Glomerular endothelial cell (primary cell): ENCODE measurements at regions not wholly inside any gene's neighbourhood (a gene's known extent, or its start where the extent isn't known, plus 50 kb on each side); places are given as distances from the start of the nearest gene placed in this dataset.
A peak's percentile ranks its signal among the peaks of the same experiment; 100 is the strongest.

ENCODE experiments used
- DNase-seq: peaks from one replicate; pipeline ENCODE4 v3.0.0-alpha.2; 2011; ENCODE audit warnings: low read depth, low spot score; ENCODE audit errors: extremely low read depth

- DNase-seq = no peak
Observed at GRCh38 chr15:97200161-97200560, 760.3 kb upstream of the ARRDC4 start.

DNA sequence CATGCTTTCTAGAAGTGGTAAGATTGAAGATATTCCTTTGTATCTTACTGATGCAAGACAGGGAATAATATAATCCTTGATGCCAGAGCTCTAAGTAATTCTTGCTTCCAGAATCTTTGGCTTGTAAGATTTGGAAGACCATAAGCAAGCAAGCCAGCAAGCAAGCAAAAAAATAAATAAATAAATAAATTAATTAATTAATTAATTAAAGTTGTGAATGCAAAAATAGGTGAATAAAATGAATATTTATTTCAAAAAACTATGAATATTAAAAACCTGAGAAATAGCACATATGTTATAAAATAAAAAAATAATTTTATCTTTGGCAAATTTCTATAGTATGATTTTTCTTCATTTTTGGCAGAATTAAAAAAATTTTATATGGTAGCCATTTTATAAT lies 750.2 kb upstream of the ARRDC4 start:
- DNase-seq = no peak

GRCh38 chr15:97215629-97216028 lies 744.9 kb upstream of the ARRDC4 start:
- DNase-seq = no peak

- no peak for DNase-seq
Observed at GRCh38 chr15:97224191-97224641, 736.3 kb upstream of the ARRDC4 start.

DNA sequence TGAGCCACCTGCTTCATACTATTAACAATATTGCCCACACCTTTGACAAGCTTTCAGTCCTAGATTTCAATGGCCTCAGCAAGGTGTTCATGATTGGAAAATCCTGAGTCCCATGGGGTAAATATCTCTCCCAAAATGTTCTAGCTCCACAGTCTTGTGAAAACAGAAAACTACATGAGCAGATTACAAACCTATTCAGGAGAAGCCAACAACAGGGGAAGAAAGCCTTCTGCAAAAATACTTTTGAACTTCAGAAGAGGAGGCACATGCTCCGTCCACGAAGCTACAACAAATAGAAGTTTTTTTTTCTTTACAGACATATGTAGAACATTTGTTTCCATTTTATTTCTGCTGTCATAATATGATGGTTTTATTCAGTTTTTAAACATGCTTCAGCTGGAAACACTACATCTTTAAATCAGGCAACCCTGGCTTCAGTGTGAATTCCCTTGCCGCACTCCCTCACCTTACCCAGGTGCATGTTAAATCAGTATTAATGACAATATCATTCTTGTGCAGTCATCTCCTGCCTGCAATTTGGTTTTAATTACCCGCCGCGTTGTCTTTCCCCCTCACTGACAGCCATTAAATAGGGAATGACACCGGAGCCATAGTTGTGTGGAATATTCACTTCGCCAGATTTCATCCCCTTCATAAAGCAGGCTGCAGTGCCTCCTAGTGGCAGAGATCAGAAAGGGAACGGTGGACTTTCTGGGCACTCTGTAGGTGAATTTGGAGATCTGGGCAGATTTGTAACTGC lies 725.5 kb upstream of the ARRDC4 start:
- peak; percentile 10 for DNase-seq

GRCh38 chr15:97235611-97235985 lies 724.9 kb upstream of the ARRDC4 start:
- DNase-seq = no peak

DNA sequence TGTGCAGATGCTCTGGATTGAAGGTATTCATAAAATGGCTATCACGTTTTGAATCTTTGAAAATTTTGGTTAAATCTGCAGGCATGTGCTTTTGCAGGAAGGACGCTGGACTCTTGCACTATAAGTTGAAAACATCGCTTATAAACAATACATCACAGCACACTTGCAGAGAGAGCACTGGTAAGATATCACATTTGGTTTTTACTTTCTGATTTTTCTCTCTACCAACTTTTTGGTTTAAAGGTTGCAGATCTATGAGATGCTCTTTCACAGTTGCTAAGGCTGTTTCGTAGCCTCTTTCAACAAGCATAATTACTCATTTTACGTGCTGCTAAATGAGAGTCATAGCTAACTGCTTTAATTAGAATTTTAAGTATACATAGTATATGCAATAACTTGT lies 724.4 kb upstream of the ARRDC4 start:
- DNase-seq = no peak

GRCh38 chr15:97237160-97237559 lies 723.3 kb upstream of the ARRDC4 start:
- no peak for DNase-seq

DNA sequence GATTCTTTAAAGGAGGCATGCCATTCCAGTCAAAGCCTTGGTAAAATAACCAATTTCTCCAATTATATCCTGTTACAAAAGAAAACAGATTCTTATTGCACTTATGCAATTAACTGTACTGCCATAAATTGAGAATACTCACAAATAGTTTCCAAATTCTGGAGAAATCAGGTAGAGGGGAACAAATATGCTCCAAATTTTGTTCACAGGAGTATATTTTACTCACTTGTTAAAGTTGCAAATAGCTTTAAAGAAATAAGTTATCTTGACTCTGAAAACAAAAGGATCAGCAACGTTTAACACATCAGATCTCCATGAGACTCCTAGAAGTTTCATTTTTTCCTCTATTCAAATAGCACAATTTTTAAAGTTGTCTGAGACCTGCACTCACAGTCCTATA lies 712.1 kb upstream of the ARRDC4 start:
- DNase-seq = no peak

- no peak for DNase-seq
Observed at GRCh38 chr15:97259943-97260342, 700.6 kb upstream of the ARRDC4 start.

- DNase-seq = no peak
Observed at GRCh38 chr15:97301166-97301565, 659.3 kb upstream of the ARRDC4 start.

DNA sequence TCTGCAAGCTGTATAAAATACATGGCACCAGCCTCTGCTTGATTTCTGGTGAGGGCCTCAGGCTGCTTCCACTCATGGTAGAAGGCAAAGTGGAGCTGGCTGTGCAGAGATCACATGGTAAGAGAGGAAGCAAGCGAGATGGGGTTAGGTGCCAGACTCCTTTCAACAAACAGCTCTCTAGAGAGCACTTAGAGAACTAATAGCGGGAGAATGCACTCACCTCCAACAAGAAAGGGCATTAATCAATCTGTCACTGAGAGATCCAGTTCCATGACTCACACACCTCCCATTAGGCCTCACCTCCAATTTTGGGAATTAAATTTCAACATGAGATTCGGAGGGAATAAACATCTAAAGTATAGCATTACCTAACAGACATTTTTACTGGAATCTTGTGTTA lies 644.1 kb upstream of the ARRDC4 start:
- no peak for DNase-seq

DNA sequence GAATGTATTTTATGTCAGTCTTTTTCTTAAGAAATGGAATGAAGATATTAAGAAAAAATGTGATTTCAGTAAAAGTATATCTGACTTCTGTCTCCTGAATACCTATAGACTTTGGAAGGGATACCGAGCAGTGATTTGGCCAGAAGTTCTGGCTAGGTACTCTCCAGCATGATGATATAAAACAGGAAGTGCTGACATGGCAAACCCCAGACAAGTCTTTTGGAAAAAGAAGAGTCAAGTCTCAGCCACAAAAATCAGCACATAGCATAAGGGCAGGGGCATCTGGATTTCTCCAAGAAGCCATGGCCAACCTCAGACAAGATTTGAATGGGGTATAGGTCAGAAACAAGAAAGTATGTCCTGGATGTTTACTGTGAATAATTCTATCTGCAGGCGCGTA lies 643.3 kb upstream of the ARRDC4 start:
- no peak for DNase-seq

DNA sequence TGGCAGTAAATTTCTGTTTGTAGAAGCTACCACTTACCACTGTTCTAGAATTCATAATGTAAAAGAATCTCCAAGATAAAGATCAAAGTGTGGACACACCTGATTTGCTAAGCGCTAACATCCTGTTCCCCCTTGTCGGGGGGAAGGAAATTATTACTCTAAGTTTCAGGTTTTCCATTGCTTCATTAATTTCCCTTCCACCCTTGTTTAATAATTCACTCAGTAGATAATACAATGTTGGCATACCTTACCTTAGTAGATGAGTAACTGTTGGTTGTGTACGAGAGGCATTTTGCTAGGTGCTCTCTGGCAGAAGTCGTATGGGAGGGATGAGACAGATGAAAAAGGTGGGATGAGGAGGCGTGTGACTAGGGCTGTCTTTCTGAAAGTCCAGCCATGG lies 641.2 kb upstream of the ARRDC4 start:
- no peak for DNase-seq

DNA sequence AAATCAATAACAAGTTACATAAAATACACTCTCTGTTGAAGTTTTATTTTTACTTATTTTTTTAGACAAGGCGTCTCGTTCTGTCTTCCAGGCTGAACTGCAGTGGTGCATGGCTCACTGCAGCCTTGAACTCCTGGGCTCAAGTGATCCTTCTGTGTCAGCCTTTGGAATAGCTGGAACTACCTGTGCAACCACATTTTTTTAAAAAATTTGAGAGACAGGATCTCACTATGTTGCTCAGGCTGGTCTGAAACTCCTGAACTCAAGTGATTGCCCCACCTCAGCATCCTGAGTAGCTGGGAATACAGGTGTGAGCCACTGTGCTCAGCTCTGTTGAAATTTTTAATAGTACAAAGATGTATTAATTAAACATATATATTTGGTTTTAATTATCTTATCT lies 614.3 kb upstream of the ARRDC4 start:
- DNase-seq = no peak

DNA sequence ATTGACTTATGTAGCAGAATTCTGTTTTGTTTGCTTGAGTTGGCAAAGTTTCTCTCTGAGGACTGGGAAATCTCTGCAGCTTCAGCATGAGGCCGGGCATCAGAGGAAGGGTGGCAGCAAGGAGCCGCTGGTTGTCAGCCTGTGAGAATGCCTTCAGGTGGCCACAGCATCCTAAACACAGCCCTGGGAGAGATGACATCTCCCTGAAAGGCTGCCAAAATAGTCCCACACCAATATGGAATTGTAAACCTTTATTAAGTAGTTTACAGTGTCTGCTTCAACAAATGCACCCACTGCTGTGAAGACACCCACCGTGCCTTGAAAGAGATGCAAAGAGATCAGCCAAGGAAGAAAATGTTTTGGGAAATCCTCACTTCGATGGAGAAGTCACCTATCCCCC lies 609.7 kb upstream of the ARRDC4 start:
- DNase-seq = no peak

GRCh38 chr15:97383516-97383915 lies 577.0 kb upstream of the ARRDC4 start:
- no peak for DNase-seq

- DNase-seq = no peak
Observed at GRCh38 chr15:97386940-97387339, 573.6 kb upstream of the ARRDC4 start.

GRCh38 chr15:97401195-97401594 lies 559.3 kb upstream of the ARRDC4 start:
- DNase-seq = no peak

GRCh38 chr15:97401970-97402369 lies 558.5 kb upstream of the ARRDC4 start:
- DNase-seq = no peak

DNA sequence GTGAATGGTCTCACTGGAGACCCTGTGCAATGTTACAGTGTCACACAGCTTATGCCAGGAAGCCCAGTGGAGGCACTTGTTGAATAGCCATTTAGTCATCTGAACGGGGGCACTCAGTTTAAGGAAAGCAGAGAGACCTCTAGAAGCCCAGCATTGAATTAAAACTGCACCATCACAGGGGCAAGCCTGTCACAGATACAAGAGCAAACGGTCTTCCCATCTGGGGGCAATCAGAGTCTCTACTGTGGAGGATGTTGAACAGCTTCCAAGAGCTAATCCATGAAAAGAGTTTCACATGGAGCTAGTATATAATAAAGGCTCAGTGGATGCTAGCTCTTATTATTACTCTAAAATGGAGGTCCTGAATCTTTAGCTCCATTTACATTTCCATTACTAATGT lies 553.7 kb upstream of the ARRDC4 start:
- DNase-seq = no peak

DNA sequence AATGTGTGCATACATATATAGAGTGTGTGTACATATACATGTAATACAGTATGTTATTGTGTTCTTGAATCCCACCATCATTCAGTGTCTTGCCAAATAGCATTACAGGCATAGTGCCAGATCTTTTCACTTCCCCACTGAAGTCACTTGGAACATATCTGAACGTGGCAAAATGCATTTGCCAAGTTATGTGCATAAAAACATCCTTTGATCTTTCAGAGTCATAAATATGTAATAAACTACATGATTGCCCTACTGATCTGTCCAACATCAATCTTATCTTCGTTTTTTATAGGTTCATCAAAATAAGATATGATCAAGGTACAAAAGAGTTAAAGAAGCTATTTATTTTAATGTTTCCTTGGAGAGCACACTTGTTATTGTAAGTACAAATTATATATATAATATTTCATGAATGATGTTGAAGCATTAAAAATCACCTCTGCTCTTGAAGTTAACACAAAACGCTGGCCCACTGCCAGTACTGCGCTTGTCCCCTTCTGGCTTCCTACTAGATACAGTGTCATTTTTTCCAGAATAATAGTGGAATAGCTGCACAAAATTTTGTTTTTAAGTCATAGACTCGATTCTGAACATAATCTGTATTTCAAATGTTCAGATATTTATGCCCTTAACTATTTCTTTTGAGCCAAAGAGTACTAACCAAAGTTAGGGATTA lies 549.5 kb upstream of the ARRDC4 start:
- no peak for DNase-seq

DNA sequence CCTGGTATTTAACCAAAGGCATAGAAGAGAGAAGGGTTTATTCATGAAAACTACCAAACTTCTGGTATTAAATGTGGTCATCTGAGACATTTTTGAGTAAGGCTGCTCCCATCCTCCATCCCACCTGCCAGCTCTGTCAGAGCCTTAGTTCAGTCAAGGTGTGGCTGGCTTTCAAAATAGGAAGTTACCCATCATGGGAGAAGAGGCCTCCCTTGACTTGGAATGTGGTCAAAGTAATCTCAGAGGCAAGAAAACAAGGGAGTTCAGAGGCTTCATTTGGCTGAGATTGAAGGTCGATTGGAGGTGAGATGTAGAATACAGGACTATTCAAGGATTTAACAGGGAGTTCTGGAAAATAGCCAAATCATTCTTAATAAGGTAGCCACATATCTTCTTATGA lies 540.4 kb upstream of the ARRDC4 start:
- DNase-seq = no peak
